ENCODE measurements at regions not wholly inside any gene's neighbourhood (a gene's known extent, or its start where the extent isn't known, plus 50 kb on each side); places are given as distances from the start of the nearest gene placed in this dataset.

DNA sequence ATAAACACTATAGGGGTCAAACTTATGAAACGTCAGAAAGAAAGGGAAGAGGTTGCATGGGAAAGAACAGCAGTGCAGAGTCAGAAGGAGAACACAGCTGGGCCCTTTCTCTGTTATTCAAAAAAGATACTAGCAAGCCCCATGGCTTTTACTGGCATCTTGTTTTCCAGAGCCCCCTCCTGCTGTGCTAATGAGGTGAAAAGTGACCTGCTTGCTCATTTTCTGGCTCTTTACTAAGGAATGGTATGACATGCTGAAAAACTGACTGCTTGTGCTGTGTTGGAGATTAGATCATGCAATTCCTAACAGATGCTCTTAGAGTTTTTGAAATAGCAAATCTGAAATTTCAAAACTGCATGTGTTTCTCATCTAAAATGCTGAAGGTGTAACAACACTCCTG, 541.6 kb upstream of the ALCAM start:
- in situ Hi-C loops (cut with HindIII; ENCODE audit: low pct_unique_long_range_greater_than_20kb, low sequenced_read_pairs): no loop called here
- no peak for TF ChIP-seq SIN3A (IDR thresholded peaks at IDR 0.05; ENCODE audit: borderline replicate concordance, insufficient read depth, low read depth, low read length)
- TF ChIP-seq TCF7L2 (IDR thresholded peaks at IDR 0.05; ENCODE audit: low read depth, low read length): no peak
- TF ChIP-seq POLR2AphosphoS5 (IDR thresholded peaks at IDR 0.05; ENCODE audit: low read depth, low read length): no peak
- TF ChIP-seq, protein P1, sequence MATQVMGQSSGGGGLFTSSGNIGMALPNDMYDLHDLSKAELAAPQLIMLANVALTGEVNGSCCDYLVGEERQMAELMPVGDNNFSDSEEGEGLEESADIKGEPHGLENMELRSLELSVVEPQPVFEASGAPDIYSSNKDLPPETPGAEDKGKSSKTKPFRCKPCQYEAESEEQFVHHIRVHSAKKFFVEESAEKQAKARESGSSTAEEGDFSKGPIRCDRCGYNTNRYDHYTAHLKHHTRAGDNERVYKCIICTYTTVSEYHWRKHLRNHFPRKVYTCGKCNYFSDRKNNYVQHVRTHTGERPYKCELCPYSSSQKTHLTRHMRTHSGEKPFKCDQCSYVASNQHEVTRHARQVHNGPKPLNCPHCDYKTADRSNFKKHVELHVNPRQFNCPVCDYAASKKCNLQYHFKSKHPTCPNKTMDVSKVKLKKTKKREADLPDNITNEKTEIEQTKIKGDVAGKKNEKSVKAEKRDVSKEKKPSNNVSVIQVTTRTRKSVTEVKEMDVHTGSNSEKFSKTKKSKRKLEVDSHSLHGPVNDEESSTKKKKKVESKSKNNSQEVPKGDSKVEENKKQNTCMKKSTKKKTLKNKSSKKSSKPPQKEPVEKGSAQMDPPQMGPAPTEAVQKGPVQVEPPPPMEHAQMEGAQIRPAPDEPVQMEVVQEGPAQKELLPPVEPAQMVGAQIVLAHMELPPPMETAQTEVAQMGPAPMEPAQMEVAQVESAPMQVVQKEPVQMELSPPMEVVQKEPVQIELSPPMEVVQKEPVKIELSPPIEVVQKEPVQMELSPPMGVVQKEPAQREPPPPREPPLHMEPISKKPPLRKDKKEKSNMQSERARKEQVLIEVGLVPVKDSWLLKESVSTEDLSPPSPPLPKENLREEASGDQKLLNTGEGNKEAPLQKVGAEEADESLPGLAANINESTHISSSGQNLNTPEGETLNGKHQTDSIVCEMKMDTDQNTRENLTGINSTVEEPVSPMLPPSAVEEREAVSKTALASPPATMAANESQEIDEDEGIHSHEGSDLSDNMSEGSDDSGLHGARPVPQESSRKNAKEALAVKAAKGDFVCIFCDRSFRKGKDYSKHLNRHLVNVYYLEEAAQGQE (IDR thresholded peaks at IDR 0.05; ENCODE audit: insufficient read depth in 1 of 2, low read depth in 2 of 2, low read length in 1 of 2): no peak
- TF ChIP-seq CTCF (IDR thresholded peaks at IDR 0.05): no peak
- H3K27me3 ChIP-seq (ENCODE audit: control insufficient read depth, insufficient read depth, low read length): no peaks in the 10 kb centered on the region
- H3K4me1 ChIP-seq (ENCODE audit: control insufficient read depth, insufficient read depth, low read length): no peaks in the 10 kb centered on the region
- ATAC-seq (no peak), DNase-seq (ENCODE audit: low read depth, low spot score) (no peak)
- no peak overlapping the region for H3K27ac ChIP-seq (ENCODE audit: low read length)
- intact Hi-C loops (cut with micrococcal nuclease; ENCODE audit: unreplicated experiment): no loop called here
- ChIA-PET POLR2A (no interaction called here), CTCF (no interaction called here)
- H3K36me3 ChIP-seq (ENCODE audit: control insufficient read depth, insufficient read depth, low read length): no peaks in the 10 kb centered on the region
- H3K4me3 ChIP-seq (ENCODE audit: low read depth in 2 of 2, low read length in 2 of 2): no peak overlapping the region
- BruUV-seq (replicated peaks): no TSS peak
- H3K9me3 ChIP-seq (ENCODE audit: control insufficient read depth, insufficient read depth, low read depth, low read length): no peaks in the 10 kb centered on the region

GRCh38 chr3:104831071-104831470, 535.6 kb upstream of the ALCAM start:
- ChIA-PET POLR2A (no interaction called here), CTCF (no interaction called here)
- no TSS peak for BruUV-seq (replicated peaks)
- ATAC-seq (no peak), DNase-seq (ENCODE audit: low read depth, low spot score) (no peak)
- Histone ChIP-seq H3K36me3 (ENCODE audit: control insufficient read depth, insufficient read depth, low read length) (no peaks in the 10 kb centered on the region), H3K27ac (ENCODE audit: low read length) (no peak overlapping the region), H3K4me3 (ENCODE audit: low read depth in 2 of 2, low read length in 2 of 2) (no peak overlapping the region), H3K27me3 (ENCODE audit: control insufficient read depth, insufficient read depth, low read length) (no peaks in the 10 kb centered on the region), H3K9me3 (ENCODE audit: control insufficient read depth, insufficient read depth, low read depth, low read length) (no peaks in the 10 kb centered on the region), H3K4me1 (ENCODE audit: control insufficient read depth, insufficient read depth, low read length) (no peaks in the 10 kb centered on the region)
- intact Hi-C loops (cut with micrococcal nuclease; ENCODE audit: unreplicated experiment) (no loop called here), in situ Hi-C loops (cut with HindIII; ENCODE audit: low pct_unique_long_range_greater_than_20kb, low sequenced_read_pairs) (no loop called here)
- TF ChIP-seq SIN3A (IDR thresholded peaks at IDR 0.05; ENCODE audit: borderline replicate concordance, insufficient read depth, low read depth, low read length) (no peak), CTCF (IDR thresholded peaks at IDR 0.05) (no peak), TCF7L2 (IDR thresholded peaks at IDR 0.05; ENCODE audit: low read depth, low read length) (no peak), POLR2AphosphoS5 (IDR thresholded peaks at IDR 0.05; ENCODE audit: low read depth, low read length) (no peak)
- TF ChIP-seq, protein P1 (IDR thresholded peaks at IDR 0.05; ENCODE audit: insufficient read depth in 1 of 2, low read depth in 2 of 2, low read length in 1 of 2): no peak
